HG03520 (cell line): ENCODE measurements at regions not wholly inside any gene's neighbourhood (a gene's known extent, or its start where the extent isn't known, plus 50 kb on each side); places are given as distances from the start of the nearest gene placed in this dataset.
"Not testable (repeated sequence)": the region's sequence is repeated elsewhere in the genome, so short reads cannot be mapped to it uniquely, and the experiment has no call there.

Experiments
- ATAC-seq: cut with Tn5 transposase; IDR thresholded peaks from one replicate; pipeline ENCODE4 v1.9.1; 2021; ENCODE audit warnings: mild to moderate bottlenecking, moderate library complexity; ENCODE audit not compliant: unreplicated experiment

- no peak for ATAC-seq
Measured at GRCh38 chr5:52148679-52149078, 639.0 kb upstream of the ITGA1 start.

- no peak for ATAC-seq
Measured at GRCh38 chr5:52150501-52150900, 637.2 kb upstream of the ITGA1 start.

- not testable (repeated sequence) for ATAC-seq
Measured at GRCh38 chr5:52156809-52157208, 630.9 kb upstream of the ITGA1 start.

DNA sequence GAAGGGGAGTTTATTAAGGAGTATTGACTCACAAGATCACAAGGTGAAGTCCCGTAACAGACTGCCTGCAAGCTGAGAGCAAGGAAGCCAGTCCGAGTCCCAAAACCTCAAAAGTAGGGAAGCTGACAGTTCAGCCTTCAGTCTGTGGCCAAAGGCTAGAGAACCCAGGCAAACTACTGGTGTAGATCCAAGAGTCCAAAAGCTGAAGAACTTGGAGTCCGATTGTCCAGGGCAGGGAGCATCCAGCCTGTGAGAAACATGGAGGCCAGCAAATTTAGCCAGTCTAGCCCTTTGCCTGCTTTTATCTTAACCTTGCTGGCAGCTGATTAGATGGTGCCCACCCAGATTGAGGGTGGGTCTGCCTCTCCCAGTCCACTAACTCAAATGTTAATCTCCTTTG, 621.9 kb upstream of the ITGA1 start:
- not testable (repeated sequence) for ATAC-seq

- ATAC-seq, result no peak
Measured at GRCh38 chr5:52173133-52173532, 614.6 kb upstream of the ITGA1 start.

- no peak for ATAC-seq
Measured at GRCh38 chr5:52177193-52177592, 610.5 kb upstream of the ITGA1 start.

DNA sequence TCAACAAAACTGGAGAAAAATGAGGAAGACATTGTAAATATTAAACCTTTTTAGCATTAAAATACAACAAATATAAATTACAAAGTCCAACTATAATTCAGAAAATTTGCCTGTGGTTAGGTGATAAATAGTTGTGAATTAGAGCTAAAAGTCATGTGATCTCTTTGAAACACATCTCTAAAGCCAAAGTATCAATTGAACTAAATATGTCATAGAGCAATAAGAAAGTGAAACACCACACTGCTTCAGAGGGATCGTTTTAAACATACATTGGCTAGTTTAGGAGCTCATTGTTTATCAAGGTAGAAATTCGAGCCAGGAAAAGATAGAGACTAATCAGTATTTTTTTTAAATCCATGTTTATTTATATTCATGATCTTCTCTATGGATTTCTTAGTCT, 606.3 kb upstream of the ITGA1 start:
- no peak for ATAC-seq

DNA sequence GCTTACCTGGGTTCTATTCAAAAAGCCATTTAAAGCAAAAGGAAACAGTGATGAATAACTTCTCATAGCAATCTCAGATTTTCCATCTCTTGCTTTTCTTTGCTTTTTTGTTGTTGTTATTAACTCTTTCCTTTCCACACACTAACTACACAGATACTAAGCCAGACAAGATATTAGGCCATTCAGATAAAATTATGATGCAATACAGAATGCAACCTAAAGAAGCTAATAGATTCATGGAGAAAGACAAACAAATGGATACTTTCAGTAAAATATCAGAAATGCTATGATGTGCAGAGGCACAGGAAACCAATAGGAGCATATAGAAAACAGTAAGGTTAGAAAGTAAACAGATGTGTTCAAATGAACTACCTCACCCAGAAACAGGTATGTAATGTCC, 597.0 kb upstream of the ITGA1 start:
- ATAC-seq, result no peak

- no peak for ATAC-seq
Measured at GRCh38 chr5:52199833-52200232, 587.9 kb upstream of the ITGA1 start.

DNA sequence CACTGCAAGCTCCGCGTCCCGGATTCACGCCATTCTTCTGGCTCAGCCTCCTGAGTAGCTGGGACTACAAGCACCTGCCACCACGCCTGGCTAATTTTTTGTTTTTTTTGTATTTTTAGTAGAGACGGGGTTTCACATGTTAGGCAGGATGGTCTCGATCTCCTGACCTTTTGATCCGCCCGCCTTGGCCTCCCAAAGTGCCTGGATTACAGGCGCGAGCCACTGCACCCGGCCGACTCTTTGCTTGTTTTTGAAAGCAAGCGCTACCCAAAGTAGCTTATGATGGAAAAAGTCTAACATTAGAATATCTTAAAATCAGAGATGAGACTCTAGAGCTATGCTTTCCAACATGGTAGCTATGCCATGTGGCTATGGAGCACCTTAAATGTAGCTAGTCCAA, 585.5 kb upstream of the ITGA1 start:
- no peak for ATAC-seq

GRCh38 chr5:52204310-52204709, 583.4 kb upstream of the ITGA1 start:
- no peak for ATAC-seq
